IMR-90 (cell line): ENCODE measurements at regions not wholly inside any gene's neighbourhood (a gene's known extent, or its start where the extent isn't known, plus 50 kb on each side); places are given as distances from the start of the nearest gene placed in this dataset.

Experiments
- ATAC-seq: fragments of 200-7000 bp; cut with Tn5 transposase; 2 replicates; pipeline ENCODE4 v1.9.1; 2020; ENCODE audit warnings: low read depth, mild to moderate bottlenecking, moderate library complexity
- BruUV-seq: library from RNA; stranded (reverse); fragments of 400-500 nt; replicated peaks from 2 replicates; lab custom pipeline; 2021; lab: Mats Ljungman, UMichigan
- CTCF ChIA-PET: fragments of 300-600 bp; formaldehyde crosslinking; extraction: SDS; loops from one replicate; lab custom pipeline; 2021; ENCODE audit warnings: antibody characterized with exemption; lab: Yijun Ruan, JAX
- POLR2A ChIA-PET: fragments of 300-600 bp; sonication (Branson Sonifier 250); formaldehyde crosslinking; loops from one replicate; lab custom pipeline; 2022; ENCODE audit warnings: antibody characterized with exemption; ENCODE audit not compliant: unreplicated experiment; lab: Charles Lee
- DNase-seq: peaks from one replicate; pipeline ENCODE4 v3.0.0; 2013
- H2AFZ ChIP-seq: replicated peaks from 2 replicates; pipeline ENCODE3; 2013; ENCODE audit warnings: low read length, mild to moderate bottlenecking; ENCODE audit not compliant: poor library complexity
- H2AK5ac ChIP-seq: 2 replicates; pipeline ENCODE4 v1.6.1; 2013; ENCODE audit warnings: low read depth, low read length, inconsistent platforms
- H2AK9ac ChIP-seq: replicated peaks from 2 replicates; pipeline ENCODE3; 2013; ENCODE audit warnings: mild to moderate bottlenecking, low read depth, low read length, moderate library complexity; ENCODE audit not compliant: poor library complexity
- H2BK120ac ChIP-seq: 2 replicates; pipeline ENCODE4 v1.6.1; 2013; ENCODE audit warnings: low read depth, low read length, inconsistent platforms
- H2BK15ac ChIP-seq: 3 replicates; pipeline ENCODE4 v1.6.1; 2013; ENCODE audit warnings: low read depth, low read length, inconsistent platforms
- H2BK20ac ChIP-seq: 2 replicates; pipeline ENCODE4 v1.6.1; 2013; ENCODE audit warnings: low read depth, mild to moderate bottlenecking, inconsistent platforms, low read length, moderate library complexity
- H2BK5ac ChIP-seq: 2 replicates; pipeline ENCODE4 v1.6.1; 2013; ENCODE audit warnings: mild to moderate bottlenecking, low read depth, low read length, inconsistent platforms; ENCODE audit not compliant: poor library complexity, severe bottlenecking
- H3K14ac ChIP-seq: replicated peaks from 2 replicates; pipeline ENCODE4 v1.6.1; 2013; ENCODE audit warnings: low read depth, low read length, inconsistent platforms
- H3K18ac ChIP-seq: 2 replicates; pipeline ENCODE4 v1.6.1; 2013; ENCODE audit warnings: low read depth, low read length, control low read depth
- H3K23ac ChIP-seq: 2 replicates; pipeline ENCODE4 v1.6.1; 2013; ENCODE audit warnings: low read depth, low read length, inconsistent platforms
- H3K27ac ChIP-seq: 2 replicates; pipeline ENCODE4 v1.5.1; 2013; ENCODE audit warnings: mild to moderate bottlenecking, control low read depth, low read length; ENCODE audit not compliant: insufficient read depth
- H3K27me3 ChIP-seq: 2 replicates; pipeline ENCODE4 v1.6.1; 2013; ENCODE audit warnings: low read length; ENCODE audit not compliant: control insufficient read depth, insufficient read depth
- H3K36me3 ChIP-seq: 2 replicates; pipeline ENCODE4 v1.6.1; 2013; ENCODE audit warnings: low read length, mixed read lengths; ENCODE audit not compliant: control insufficient read depth, insufficient read depth
- H3K4ac ChIP-seq: 2 replicates; pipeline ENCODE4 v1.6.1; 2013; ENCODE audit warnings: low read depth, low read length, inconsistent platforms
- H3K4me1 ChIP-seq: 2 replicates; pipeline ENCODE4 v1.6.1; 2013; ENCODE audit warnings: low read length, mixed read lengths; ENCODE audit not compliant: control insufficient read depth, insufficient read depth
- H3K4me2 ChIP-seq: 2 replicates; pipeline ENCODE4 v1.6.1; 2013; ENCODE audit warnings: low read depth, mild to moderate bottlenecking, control low read depth, low read length, moderate library complexity
- H3K4me3 ChIP-seq: 2 replicates; pipeline ENCODE4 v1.5.1; 2013; ENCODE audit warnings: low read depth, mild to moderate bottlenecking, control low read depth, low read length, moderate library complexity; ENCODE audit not compliant: insufficient read depth
- H3K56ac ChIP-seq: 2 replicates; pipeline ENCODE4 v1.6.1; 2013; ENCODE audit warnings: low read length, inconsistent platforms; ENCODE audit not compliant: insufficient read depth; ENCODE audit errors: extremely low read depth
- H3K79me1 ChIP-seq, 2 experiments: 2 replicates each; pipeline ENCODE4 v1.6.1; 2013; ENCODE audit warnings: low read length in 2 of 2, inconsistent platforms in 1 of 2, low read depth in 1 of 2
- H3K9ac ChIP-seq: 2 replicates; pipeline ENCODE4 v1.6.1; 2013; ENCODE audit warnings: low read depth, low read length, control low read depth
- H3K9me1 ChIP-seq: 2 replicates; pipeline ENCODE4 v1.6.1; 2013; ENCODE audit warnings: low read length, inconsistent platforms; ENCODE audit not compliant: insufficient read depth
- H3K9me3 ChIP-seq: 2 replicates; pipeline ENCODE4 v1.6.1; 2013; ENCODE audit warnings: low read length; ENCODE audit not compliant: control insufficient read depth, insufficient read depth
- H4K20me1 ChIP-seq: 2 replicates; pipeline ENCODE4 v1.6.1; 2013; ENCODE audit warnings: low read length, inconsistent platforms; ENCODE audit not compliant: insufficient read depth
- H4K5ac ChIP-seq: 2 replicates; pipeline ENCODE4 v1.6.1; 2013; ENCODE audit warnings: mild to moderate bottlenecking, low read depth, low read length, control low read depth
- H4K8ac ChIP-seq, 2 experiments: 2 replicates each; pipeline ENCODE4 v1.6.1; 2013; ENCODE audit warnings: low read depth in 2 of 2, low read length in 2 of 2, control low read depth in 1 of 2, inconsistent platforms in 1 of 2
- H4K91ac ChIP-seq: 2 replicates; pipeline ENCODE4 v1.6.1; 2013; ENCODE audit warnings: low read depth, low read length, inconsistent platforms; ENCODE audit not compliant: insufficient read depth
- CHD1 ChIP-seq: IDR thresholded peaks from 2 replicates; pipeline ENCODE4 v1.6.1; 2012; ENCODE audit warnings: low read depth, low read length, improper control_type of control experiment
- FOS ChIP-seq: fragments of 150-350 bp; IDR thresholded peaks from 2 replicates; pipeline ENCODE4 v1.6.1; 2016; ENCODE audit warnings: low read depth, low read length
- MAZ ChIP-seq: IDR thresholded peaks from 2 replicates; pipeline ENCODE4 v1.6.1; 2012; ENCODE audit warnings: low read depth, mild to moderate bottlenecking, low read length, improper control_type of control experiment, moderate library complexity, borderline replicate concordance
- RCOR1 ChIP-seq: IDR thresholded peaks from 2 replicates; pipeline ENCODE4 v1.6.1; 2012; ENCODE audit warnings: mild to moderate bottlenecking, low read length, improper control_type of control experiment; ENCODE audit not compliant: insufficient replicate concordance
- WGBS, 2 experiments: methylation state at CpG; one replicate each; pipeline versions ENCODE4 v1.1.5 to v1.1.7; 2013; ENCODE audit warnings: missing lambda C conversion rate in 2 of 2; ENCODE audit not compliant: insufficient read length in 1 of 2; ENCODE audit errors: extremely low coverage in 2 of 2; 5-methylcytosine and 5-hydroxymethylcytosine counted together
- dilution Hi-C: fragments of 300-500 bp; cut with HindIII; formaldehyde crosslinking; loops from one replicate; pipeline ENCODE4 v1.14.3; 2018; ENCODE audit warnings: low sequenced_read_pairs; ENCODE audit not compliant: unreplicated experiment
- in situ Hi-C: fragments of 300-500 bp; cut with MboI; formaldehyde crosslinking; loops from 3 replicates; pipeline ENCODE4 v1.14.3; 2019; ENCODE audit warnings: low sequenced_read_pairs, inconsistent platforms, mixed read lengths
- intact Hi-C: fragments of 100-400 bp; cut with micrococcal nuclease; formaldehyde crosslinking; loops from 2 replicates; pipeline ENCODE4 v1.10.0; 2022

GRCh38 chr6:115708850-115709249 lies 351.8 kb downstream of the FRK start:
- Histone ChIP-seq H3K27me3 (no peaks in the 10 kb centered on the region), H3K36me3 (no peaks in the 10 kb centered on the region), H3K18ac (no peak overlapping the region), H4K5ac (no peak overlapping the region), H2BK15ac (no peak overlapping the region), H3K14ac (no peak overlapping the region), H3K4me3 (no peak overlapping the region), H2BK5ac (no peak overlapping the region), H3K4ac (no peak overlapping the region), H3K9ac (no peak overlapping the region), H2AK9ac (no peak overlapping the region), H3K23ac (no peak overlapping the region), H3K27ac (no peak overlapping the region), H3K79me1 (no peaks in the 10 kb centered on the region), H2AFZ (no peak overlapping the region), H4K91ac (no peak overlapping the region), H4K8ac (no peak overlapping the region), H3K4me2 (no peak overlapping the region), H4K20me1 (no peaks in the 10 kb centered on the region), H3K9me1 (no peaks in the 10 kb centered on the region), H2BK120ac (no peak overlapping the region), H3K9me3 (0 out of 2 replicates have a peak, but pooled peaks cover 1% of the 10 kb centered on the region), H2AK5ac (no peak overlapping the region), H2BK20ac (no peak overlapping the region), H3K4me1 (no peaks in the 10 kb centered on the region), H3K56ac (no peak overlapping the region)
- intact Hi-C loops: no loop called here
- dilution Hi-C loops: no loop called here
- BruUV-seq: no TSS peak
- WGBS, 2 experiments: no CpG with 5 or more reads among the region's 2 CpGs
- CTCF ChIA-PET: no interaction called here
- ATAC-seq: no peak
- in situ Hi-C loops: no loop called here
- POLR2A ChIA-PET: interaction anchor here (0.7 kb wide), 1 partner anchor 106 kb away, joined by 3 read pairs; no protein-coding TSS in a partner anchor
- TF ChIP-seq FOS: no peak
- no peak for TF ChIP-seq RCOR1
- TF ChIP-seq CHD1: no peak
- no peak for TF ChIP-seq MAZ
- no peak for DNase-seq
